HG03460 (cell line): ENCODE measurements at regions not wholly inside any gene's neighbourhood (a gene's known extent, or its start where the extent isn't known, plus 50 kb on each side); places are given as distances from the start of the nearest gene placed in this dataset.

Experiments used
- ATAC-seq: cut with Tn5 transposase; IDR thresholded peaks from one replicate; pipeline ENCODE4 v1.9.1; 2021; ENCODE audit not compliant: unreplicated experiment

- ATAC-seq = no peak
Observed at GRCh38 chr13:100870898-100871297, 196.3 kb upstream of the TMTC4 start.

DNA sequence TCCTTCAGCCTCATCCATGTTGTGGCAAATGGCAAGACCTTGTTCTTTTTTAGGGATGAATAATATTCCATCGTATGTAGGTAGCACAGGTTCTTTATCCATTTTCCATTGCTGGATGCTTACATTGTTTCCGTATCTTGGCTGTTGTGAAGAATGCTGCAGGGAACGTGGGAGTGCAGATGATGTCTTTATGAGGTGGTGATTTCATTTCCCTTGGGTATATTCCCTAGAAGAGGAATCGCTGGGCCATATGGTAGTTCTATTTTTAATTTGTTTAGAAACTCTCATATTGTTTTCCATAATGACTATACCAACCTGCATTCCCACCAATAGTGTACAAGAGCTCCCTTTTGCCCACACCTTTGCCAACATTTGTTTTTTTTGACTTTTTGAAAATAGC lies 186.3 kb upstream of the TMTC4 start:
- ATAC-seq = no peak

GRCh38 chr13:100859861-100860260 lies 185.3 kb upstream of the TMTC4 start:
- ATAC-seq = no peak

DNA sequence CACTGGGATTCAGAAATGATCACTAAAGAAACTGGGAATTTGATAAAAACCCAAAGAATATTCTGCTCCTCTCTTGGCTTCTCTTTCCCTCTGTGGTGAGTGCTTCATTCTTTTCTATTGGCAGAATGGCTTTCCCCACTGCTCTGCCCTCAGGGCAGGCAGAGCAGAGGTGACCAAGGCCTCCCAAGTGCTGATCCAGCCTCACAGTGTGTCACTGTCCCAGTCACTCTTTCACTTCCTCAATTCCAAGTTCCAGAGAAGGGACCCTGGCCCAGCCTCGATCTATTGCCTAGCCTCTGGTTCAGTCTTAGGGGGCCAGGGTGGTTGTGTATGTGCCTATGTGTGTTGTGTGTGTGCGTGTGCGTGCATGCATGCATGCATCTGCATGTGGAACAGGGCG lies 180.6 kb upstream of the TMTC4 start:
- no peak for ATAC-seq

DNA sequence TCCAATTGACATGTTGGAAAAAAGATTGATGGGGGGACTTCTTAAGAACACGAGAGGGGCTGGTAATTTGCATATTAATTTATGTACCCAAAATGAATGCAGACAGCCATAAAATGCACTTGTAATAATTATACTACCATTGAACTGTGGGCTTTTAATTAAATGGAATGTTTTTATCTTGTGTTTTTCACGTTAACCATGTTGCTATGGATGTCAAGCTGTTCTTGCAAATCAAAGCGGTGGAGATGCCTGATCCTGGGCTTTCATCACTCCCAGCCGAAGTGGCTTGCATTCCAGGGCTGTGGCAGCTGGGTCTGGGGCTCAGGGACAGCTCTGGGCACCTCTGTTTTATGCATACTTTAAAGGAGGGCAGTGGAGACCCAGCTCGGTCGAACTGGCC lies 179.4 kb upstream of the TMTC4 start:
- no peak for ATAC-seq

- no peak for ATAC-seq
Observed at GRCh38 chr13:100853434-100853833, 178.8 kb upstream of the TMTC4 start.

DNA sequence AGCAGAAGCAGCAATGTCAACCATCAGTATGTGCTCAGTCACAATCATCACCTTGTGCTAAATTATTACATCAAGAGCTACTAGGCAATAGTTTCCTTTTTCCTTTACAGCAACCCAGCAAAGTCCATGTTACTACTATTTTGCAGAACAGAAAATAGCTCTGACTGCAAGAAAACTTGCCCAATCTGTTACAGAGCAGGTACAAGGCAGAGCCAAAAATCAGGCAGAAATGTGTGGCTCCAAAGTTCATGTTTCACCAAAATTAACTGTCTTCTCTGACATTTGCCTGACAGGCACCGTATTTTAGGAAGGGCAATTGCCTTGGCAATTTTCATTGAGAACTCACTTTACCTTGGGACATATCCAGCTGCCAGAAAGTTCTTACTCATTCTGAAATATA lies 177.6 kb upstream of the TMTC4 start:
- no peak for ATAC-seq

GRCh38 chr13:100848304-100848703 lies 173.7 kb upstream of the TMTC4 start:
- no peak for ATAC-seq

DNA sequence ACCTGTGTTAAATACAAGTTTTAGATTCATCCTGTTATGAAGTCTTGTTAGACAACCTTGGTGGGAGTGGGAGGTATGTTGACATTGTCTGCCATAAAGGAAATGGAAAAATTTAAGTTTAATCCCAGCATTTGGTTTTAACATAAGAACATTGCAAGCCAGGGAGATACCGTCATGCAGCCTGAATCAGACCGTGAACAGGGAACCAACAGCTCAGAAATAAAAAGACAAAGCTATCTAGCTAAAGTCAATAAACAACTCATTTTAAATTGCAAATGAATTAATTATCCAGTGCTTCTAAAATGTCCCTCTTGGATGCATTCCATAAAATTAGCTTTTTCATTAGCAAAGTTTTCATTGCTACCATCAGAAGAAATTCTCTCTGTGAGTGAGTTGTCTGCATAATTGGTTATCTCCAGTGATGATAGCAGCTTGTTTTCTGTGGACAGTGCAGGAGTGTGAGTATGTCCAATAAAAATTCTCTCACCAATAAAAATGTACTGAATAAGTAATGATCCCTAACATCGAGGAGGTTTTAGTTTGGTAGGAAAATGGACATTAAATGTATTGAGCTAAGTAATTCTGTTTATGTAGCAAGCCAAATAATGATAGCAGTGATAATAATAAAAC lies 170.6 kb upstream of the TMTC4 start:
- no peak for ATAC-seq

DNA sequence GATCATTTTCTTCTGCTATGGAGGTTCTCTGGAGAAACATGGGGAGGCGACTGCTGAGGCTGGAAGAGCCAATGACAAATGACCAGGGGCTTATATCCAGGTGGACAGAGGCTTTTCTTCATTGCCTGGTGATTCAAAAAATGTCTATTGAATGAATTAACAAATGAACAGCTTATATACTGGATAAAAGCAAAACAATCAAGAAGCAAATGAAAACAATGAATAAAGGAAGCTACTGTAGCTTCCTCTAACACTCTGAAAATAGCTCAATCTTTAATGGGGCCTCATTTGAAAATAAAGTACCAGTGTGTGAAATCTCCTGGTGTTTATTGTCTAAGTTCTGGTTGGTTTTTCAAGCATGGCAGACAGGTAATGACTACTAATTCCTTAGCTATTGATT lies 167.5 kb upstream of the TMTC4 start:
- no peak for ATAC-seq

DNA sequence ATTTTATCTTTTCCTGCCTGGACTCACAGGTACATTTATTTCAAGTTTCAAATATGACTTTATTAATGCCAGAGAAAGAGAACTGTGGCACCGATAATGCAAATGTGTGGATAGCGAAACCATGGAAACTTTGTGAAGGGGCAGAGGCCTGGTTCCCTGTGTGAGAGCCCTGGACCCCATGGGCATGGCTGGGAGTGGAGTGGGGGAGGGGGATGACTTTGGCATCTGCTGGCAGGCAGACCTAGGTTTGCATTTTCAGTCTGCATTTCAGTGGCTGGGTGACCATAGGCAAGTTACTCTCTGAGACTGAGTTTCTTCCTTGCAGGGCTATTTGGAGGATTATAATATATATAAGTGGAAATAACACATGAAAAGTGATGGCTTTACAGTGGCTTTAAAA lies 163.8 kb upstream of the TMTC4 start:
- ATAC-seq = no peak

- no peak for ATAC-seq
Observed at GRCh38 chr13:100837631-100838030, 163.0 kb upstream of the TMTC4 start.

DNA sequence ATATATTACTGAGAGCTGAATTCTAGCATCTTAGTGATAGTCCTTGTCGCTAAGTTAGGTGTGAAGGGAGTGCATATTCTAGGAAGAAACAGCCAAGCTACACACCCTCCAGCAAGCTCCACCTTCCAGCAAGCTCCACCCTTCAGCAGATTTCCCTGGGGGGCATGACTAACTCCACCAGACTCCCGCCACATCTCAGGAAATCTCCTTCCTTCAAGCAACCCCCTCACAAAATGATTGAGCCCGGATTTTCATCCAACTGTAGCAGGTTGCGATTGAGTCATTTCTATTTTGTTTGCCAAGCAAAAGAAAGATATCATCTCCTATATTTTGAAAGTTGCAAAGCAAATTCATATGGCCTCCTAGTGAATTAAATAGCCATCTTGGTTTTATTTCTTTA lies 162.1 kb upstream of the TMTC4 start:
- no peak for ATAC-seq

DNA sequence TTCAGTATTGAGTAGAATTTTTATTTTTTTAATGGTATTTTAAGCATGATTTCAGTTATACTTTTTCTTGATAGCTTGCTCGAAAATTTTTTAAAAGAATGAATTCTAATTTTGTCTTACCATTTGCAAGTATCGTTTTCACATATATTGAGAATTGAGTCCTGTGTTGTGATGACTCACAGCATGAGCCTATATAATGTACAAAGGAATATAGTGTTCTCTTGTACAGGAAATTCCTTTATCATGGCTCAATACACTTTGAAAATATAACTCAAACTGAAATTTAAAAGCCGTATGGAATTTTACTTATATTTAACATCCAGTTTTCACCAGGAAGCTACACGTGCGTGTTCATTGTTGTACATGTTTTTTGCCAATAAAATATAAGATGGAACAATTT lies 161.1 kb upstream of the TMTC4 start:
- no peak for ATAC-seq

DNA sequence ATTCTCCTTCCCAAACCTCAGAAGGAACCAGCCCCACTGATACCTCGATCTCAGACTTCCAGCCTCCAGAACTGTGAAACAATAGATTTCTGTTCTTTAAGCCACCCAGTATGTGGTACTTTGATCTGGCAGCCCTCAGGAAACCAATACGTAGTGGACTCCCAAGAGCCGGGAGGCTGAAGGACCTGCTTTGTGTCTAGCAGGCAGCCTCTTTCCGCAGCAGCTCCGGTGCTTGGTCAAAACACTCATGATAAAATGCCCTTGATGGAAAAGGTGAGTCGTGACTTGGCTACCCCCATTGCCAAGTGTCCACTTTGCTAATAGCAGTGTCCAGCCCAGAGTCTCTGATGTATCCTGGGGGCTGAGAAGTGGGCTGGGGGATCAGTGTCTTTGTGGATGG lies 158.8 kb upstream of the TMTC4 start:
- no peak for ATAC-seq

- ATAC-seq = no peak
Observed at GRCh38 chr13:100828226-100828625, 153.6 kb upstream of the TMTC4 start.

DNA sequence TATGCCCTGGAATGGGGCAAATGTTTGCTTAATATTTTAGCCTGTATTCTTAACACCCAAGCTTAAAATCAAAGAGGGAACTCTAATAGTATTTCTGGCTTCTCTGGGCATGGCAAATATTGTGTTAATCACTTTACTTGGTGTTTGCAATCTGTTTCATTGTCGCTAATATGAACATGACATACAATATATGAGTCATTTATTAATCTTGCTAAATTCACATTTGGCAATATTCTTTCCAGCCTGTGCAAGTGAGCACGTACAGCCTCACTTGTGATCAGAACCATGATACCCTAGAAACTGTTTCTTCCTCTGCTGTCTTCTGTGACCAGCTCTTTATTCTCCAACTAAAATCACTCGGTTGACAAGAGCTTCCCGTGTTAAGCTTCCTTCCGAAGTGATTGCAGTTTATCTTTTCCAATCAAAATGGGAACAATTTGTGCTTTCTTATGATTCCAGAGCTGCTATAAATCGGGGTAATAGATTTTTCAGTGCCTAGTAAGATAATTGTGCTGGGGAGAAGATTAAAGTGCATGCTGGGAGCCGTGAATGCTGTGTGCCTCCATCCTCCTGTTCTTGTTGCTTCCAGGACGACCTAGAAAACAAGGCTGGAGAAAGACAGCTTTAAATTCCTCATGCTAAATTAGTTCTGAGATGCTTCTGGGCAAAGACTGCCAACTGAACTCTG lies 153.0 kb upstream of the TMTC4 start:
- ATAC-seq = no peak

DNA sequence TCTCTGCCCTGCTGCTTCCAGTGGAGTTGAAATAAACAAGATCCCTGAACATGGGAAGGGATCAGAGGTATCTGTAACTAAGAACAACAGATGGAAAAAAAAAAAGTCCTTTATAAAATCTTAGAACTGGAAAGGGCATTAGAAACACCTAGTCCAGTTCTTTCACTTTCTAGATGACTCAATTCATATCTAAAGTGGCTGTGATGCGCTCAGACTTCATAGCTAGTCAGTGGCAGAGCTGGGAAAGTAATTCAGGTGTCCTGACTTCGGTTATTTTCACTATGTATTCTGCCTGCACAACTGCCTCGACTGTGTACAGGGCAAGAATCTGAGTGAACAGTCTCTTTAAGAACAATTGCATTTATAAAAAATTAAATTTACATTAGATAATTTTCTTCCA lies 151.8 kb upstream of the TMTC4 start:
- no peak for ATAC-seq

DNA sequence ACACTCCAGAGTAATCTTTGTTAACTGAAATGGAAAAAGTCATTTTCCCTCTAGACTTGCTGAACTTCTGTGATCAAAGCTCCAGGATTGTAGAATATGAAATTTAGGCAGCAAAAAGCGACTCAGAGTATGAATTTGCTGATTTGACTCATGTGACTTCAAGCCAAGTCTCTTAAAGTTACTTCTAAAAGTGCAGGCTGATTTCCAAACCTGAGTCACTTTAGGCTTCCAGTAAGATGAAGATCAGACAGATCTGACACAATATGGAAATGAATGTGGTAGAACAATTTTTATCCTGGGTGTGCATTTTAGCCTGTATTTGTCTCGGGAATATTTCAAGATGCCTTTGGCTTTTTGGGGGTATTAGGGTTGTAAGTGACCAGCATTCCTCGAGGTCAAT lies 151.0 kb upstream of the TMTC4 start:
- no peak for ATAC-seq

- no peak for ATAC-seq
Observed at GRCh38 chr13:100824366-100824765, 149.8 kb upstream of the TMTC4 start.

DNA sequence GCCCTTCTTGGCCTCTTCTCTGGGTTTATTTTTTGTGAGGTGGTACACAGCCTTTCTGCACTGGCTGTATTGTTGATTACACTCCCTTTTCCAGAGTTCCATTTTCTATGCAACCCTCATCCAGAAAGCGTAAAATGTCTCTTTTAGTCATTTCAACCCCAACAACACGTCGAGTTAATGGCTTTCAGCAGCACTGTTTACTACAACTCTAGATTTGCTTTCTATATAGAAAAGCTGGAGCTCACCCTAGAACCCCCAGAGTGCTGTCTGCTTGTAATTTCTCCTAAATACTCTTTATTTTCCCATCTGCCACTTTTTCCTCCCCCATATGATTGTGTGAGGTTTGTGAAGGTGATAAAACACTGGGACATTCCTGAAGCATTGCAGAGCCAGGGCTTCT lies 148.9 kb upstream of the TMTC4 start:
- no peak for ATAC-seq

- no peak for ATAC-seq
Observed at GRCh38 chr13:100822871-100823443, 148.4 kb upstream of the TMTC4 start.

DNA sequence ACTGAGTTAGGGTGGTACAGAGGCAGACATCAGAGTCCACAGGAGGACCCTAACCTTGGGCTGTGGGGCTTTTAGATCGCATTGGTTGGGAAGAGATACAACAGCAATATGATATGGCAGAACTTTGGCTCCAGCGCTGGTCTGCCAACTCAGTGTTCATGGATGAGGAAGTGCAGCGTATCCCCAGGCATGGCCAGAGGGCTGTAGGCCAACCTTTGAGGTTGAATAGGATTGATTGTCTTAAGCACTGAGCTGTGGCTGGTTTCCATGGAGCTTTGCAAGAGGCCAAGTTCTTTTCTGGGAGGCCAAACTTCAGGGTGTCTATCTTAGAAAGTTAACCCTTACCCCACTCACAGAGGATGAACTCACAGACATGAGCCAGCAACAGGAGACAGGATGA lies 144.1 kb upstream of the TMTC4 start:
- no peak for ATAC-seq
